ENCODE measurements at regions not wholly inside any gene's neighbourhood (a gene's known extent, or its start where the extent isn't known, plus 50 kb on each side); places are given as distances from the start of the nearest gene placed in this dataset.

- no peak for TF ChIP-seq EZH2phosphoT487 (IDR thresholded peaks at IDR 0.05; ENCODE audit: borderline replicate concordance)
- TF ChIP-seq, protein P1, sequence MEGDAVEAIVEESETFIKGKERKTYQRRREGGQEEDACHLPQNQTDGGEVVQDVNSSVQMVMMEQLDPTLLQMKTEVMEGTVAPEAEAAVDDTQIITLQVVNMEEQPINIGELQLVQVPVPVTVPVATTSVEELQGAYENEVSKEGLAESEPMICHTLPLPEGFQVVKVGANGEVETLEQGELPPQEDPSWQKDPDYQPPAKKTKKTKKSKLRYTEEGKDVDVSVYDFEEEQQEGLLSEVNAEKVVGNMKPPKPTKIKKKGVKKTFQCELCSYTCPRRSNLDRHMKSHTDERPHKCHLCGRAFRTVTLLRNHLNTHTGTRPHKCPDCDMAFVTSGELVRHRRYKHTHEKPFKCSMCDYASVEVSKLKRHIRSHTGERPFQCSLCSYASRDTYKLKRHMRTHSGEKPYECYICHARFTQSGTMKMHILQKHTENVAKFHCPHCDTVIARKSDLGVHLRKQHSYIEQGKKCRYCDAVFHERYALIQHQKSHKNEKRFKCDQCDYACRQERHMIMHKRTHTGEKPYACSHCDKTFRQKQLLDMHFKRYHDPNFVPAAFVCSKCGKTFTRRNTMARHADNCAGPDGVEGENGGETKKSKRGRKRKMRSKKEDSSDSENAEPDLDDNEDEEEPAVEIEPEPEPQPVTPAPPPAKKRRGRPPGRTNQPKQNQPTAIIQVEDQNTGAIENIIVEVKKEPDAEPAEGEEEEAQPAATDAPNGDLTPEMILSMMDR (conservative IDR thresholded peaks at IDR 0.05; ENCODE audit: low read length), result no peak
These were observed 414.5 kb downstream of the SOX9 start for GRCh38 chr17:72535346-72535745.

All from Loucy (cell line).